Right atrium auricular region (tissue), 2 donors: ENCODE measurements at regions not wholly inside any gene's neighbourhood (a gene's known extent, or its start where the extent isn't known, plus 50 kb on each side); places are given as distances from the start of the nearest gene placed in this dataset.

Experiments
- DNase-seq: peaks from one replicate; pipeline ENCODE4 v3.0.0-alpha.2; 2019; ENCODE audit warnings: low spot score
- H3K27ac ChIP-seq, 2 donors: fragments of 200-600 bp; sonication (generic); 1 replicate in 1 of 2; 2 replicates in 1 of 2; pipeline ENCODE4 v1.5.1; 2016 to 2019
- H3K27me3 ChIP-seq, 2 donors: fragments of 200-600 bp; sonication (generic); one replicate each; pipeline versions ENCODE4 v1.5.1 to v1.6.0; 2017 to 2019
- H3K36me3 ChIP-seq: fragments of 200-600 bp; sonication (generic); one replicate; pipeline ENCODE4 v1.5.1; 2016
- H3K4me1 ChIP-seq, 2 donors: fragments of 200-600 bp; sonication (generic); one replicate each; pipeline versions ENCODE4 v1.5.1 to v1.6.0; 2017 to 2019
- H3K4me3 ChIP-seq, 2 donors: fragments of 200-600 bp; sonication (generic); 1 replicate in 1 of 2; 2 replicates in 1 of 2; pipeline ENCODE4 v1.5.1; 2017 to 2019; ENCODE audit warnings: mild to moderate bottlenecking in 1 of 2, moderate library complexity in 1 of 2
- H3K9me3 ChIP-seq, 2 donors: fragments of 200-600 bp; sonication (generic); one replicate each; pipeline ENCODE4 v1.5.1; 2019
- CTCF ChIP-seq, 2 donors: fragments of 200-600 bp; sonication (generic); IDR thresholded peaks; one replicate each; pipeline ENCODE4 v1.5.1; 2019; ENCODE audit warnings: antibody characterized with exemption in 2 of 2

DNA sequence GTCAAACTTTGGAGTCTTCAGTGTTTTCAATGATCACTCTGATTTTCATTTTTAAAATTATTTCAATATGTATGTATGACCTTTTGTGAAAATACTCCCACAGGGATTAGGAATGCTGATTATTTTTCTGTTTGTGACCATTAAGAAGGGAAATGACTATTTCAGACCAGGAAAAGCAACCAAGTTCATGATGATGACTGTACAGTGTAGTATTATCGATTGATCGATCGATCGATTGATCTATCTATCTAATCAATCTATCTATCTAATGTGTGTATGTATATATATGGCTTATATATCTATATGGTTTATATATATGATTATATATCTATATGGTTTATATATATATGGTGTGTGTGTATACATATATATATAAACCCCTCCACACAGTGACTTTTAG lies 131.5 kb upstream of the VEGFC start:
- Histone ChIP-seq H3K9me3 (no peaks in the 10 kb centered on the region), H3K36me3 (no peaks in the 10 kb centered on the region), H3K4me3 (no peak overlapping the region), H3K4me1 (no peaks in the 10 kb centered on the region), H3K27ac (no peak overlapping the region), H3K27me3 (no peaks in the 10 kb centered on the region)
- TF ChIP-seq CTCF (IDR thresholded peaks at IDR 0.05) = no peak
- no peak for DNase-seq

DNA sequence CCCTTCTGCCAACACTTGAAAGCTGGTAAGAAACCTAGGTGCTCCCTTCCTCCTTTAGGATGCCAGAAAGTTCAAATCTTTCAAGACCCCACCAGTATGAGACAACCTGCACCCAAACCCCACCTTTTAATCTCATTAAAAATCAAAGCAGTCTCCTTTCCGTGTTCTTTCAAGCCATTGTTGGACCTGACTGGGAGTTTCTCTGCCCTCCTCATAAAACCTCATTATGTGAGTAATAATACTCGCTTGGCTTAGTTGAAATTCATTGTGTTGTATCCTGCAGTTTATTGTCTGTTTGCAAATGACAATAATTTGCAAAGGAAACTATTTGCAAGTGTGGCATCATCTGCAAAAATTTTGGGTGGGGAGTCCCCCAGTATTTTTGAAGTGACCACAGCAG lies 133.2 kb upstream of the VEGFC start:
- no peak overlapping the region for H3K4me3 ChIP-seq
- no peak for DNase-seq
- H3K9me3 ChIP-seq = no peaks in the 10 kb centered on the region
- H3K27me3 ChIP-seq = no peaks in the 10 kb centered on the region
- H3K4me1 ChIP-seq = no peaks in the 10 kb centered on the region
- H3K36me3 ChIP-seq = no peaks in the 10 kb centered on the region
- no peak for TF ChIP-seq CTCF (IDR thresholded peaks at IDR 0.05)
- no peak overlapping the region for H3K27ac ChIP-seq

DNA sequence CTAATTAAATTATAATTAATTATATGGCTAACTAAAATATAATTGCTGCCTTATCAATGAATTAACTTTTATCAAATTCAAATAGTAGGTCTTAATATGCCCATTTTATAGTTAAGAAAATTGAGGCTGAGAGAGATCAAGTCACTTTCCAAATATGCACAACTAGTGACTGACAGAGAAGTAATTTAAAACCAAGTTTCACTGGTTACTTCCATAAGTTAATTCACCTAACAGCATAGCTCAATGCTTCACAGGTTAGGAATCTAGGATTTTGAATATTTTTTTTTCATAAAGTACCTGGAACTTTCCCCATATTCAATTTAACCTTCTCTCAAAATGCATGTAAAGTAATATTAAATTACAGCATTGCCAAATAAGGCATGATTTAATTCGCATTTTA lies 134.4 kb upstream of the VEGFC start:
- Histone ChIP-seq H3K27ac (no peak overlapping the region), H3K4me1 (no peaks in the 10 kb centered on the region), H3K27me3 (no peaks in the 10 kb centered on the region), H3K36me3 (no peaks in the 10 kb centered on the region), H3K4me3 (no peak overlapping the region), H3K9me3 (no peaks in the 10 kb centered on the region)
- TF ChIP-seq CTCF (IDR thresholded peaks at IDR 0.05) = no peak
- no peak for DNase-seq

DNA sequence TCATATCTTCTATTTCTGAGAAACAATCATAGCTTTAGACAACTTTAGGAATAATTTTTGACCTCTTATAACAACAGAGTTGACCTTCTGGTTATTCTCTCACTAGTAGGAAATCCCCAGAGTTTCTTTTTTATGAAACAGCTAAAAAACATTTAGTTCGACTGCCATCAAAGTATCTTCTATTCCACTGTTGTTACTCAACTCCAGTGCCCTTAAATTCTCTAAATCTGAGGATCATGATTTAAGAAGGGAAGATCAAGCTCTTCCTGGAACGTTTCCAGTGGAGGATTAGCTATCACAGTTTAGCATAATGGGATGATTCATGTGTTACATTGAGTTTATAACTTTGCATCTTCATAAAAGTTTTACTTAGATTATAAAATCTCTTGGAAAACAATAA lies 134.9 kb upstream of the VEGFC start:
- Histone ChIP-seq H3K4me3 (no peak overlapping the region), H3K27ac (no peak overlapping the region), H3K4me1 (no peaks in the 10 kb centered on the region), H3K9me3 (no peaks in the 10 kb centered on the region), H3K36me3 (no peaks in the 10 kb centered on the region), H3K27me3 (no peaks in the 10 kb centered on the region)
- TF ChIP-seq CTCF (IDR thresholded peaks at IDR 0.05) = no peak
- no peak for DNase-seq

- Histone ChIP-seq H3K27ac (no peak overlapping the region), H3K4me1 (no peaks in the 10 kb centered on the region), H3K27me3 (no peaks in the 10 kb centered on the region), H3K9me3 (no peaks in the 10 kb centered on the region), H3K36me3 (no peaks in the 10 kb centered on the region), H3K4me3 (no peak overlapping the region)
- TF ChIP-seq CTCF (IDR thresholded peaks at IDR 0.05) = no peak
- DNase-seq = no peak
These were observed 146.7 kb upstream of the VEGFC start for GRCh38 chr4:176939445-176939844.

GRCh38 chr4:176945334-176945733 lies 152.6 kb upstream of the VEGFC start:
- H3K36me3 ChIP-seq = no peaks in the 10 kb centered on the region
- DNase-seq = no peak
- no peaks in the 10 kb centered on the region for H3K4me1 ChIP-seq
- no peak overlapping the region for H3K27ac ChIP-seq
- H3K27me3 ChIP-seq = no peaks in the 10 kb centered on the region
- H3K4me3 ChIP-seq = no peak overlapping the region
- no peaks in the 10 kb centered on the region for H3K9me3 ChIP-seq
- no peak for TF ChIP-seq CTCF (IDR thresholded peaks at IDR 0.05)
